ENCODE measurements at regions not wholly inside any gene's neighbourhood (a gene's known extent, or its start where the extent isn't known, plus 50 kb on each side); places are given as distances from the start of the nearest gene placed in this dataset.
"Not testable (repeated sequence)": the region's sequence is repeated elsewhere in the genome, so short reads cannot be mapped to it uniquely, and the experiment has no call there.

GRCh38 chr4:159706704-159707103 lies 603.8 kb downstream of the RAPGEF2 start:
- no peak for TF ChIP-seq CTCF (conservative IDR thresholded peaks at IDR 0.05; ENCODE audit: low read depth, low read length)
- no peak overlapping the region for H3K4me3 ChIP-seq (ENCODE audit: low read depth, low read length)
- DNase-seq (ENCODE audit: low read depth): no peak

GRCh38 chr4:159715180-159715579 lies 612.3 kb downstream of the RAPGEF2 start:
- not testable (repeated sequence) for DNase-seq (ENCODE audit: low read depth); H3K4me3 ChIP-seq (ENCODE audit: low read depth, low read length)

GRCh38 chr4:159719531-159719930 lies 616.7 kb downstream of the RAPGEF2 start:
- TF ChIP-seq CTCF (conservative IDR thresholded peaks at IDR 0.05; ENCODE audit: low read depth, low read length): no peak
- no peak overlapping the region for H3K4me3 ChIP-seq (ENCODE audit: low read depth, low read length)
- DNase-seq (ENCODE audit: low read depth): no peak

GRCh38 chr4:159722052-159722451 lies 619.2 kb downstream of the RAPGEF2 start:
- no peak for DNase-seq (ENCODE audit: low read depth)
- H3K4me3 ChIP-seq (ENCODE audit: low read depth, low read length): no peak overlapping the region
- no peak for TF ChIP-seq CTCF (conservative IDR thresholded peaks at IDR 0.05; ENCODE audit: low read depth, low read length)

GRCh38 chr4:159722918-159723317 lies 620.0 kb downstream of the RAPGEF2 start:
- H3K4me3 ChIP-seq (ENCODE audit: low read depth, low read length): no peak overlapping the region
- no peak for TF ChIP-seq CTCF (conservative IDR thresholded peaks at IDR 0.05; ENCODE audit: low read depth, low read length)
- no peak for DNase-seq (ENCODE audit: low read depth)

GRCh38 chr4:159723341-159724048 lies 620.6 kb downstream of the RAPGEF2 start:
- DNase-seq (ENCODE audit: low read depth): no peak
- no peak overlapping the region for H3K4me3 ChIP-seq (ENCODE audit: low read depth, low read length)
- no peak for TF ChIP-seq CTCF (conservative IDR thresholded peaks at IDR 0.05; ENCODE audit: low read depth, low read length)

GRCh38 chr4:159725571-159725970 lies 622.7 kb downstream of the RAPGEF2 start:
- H3K4me3 ChIP-seq (ENCODE audit: low read depth, low read length): no peak overlapping the region
- DNase-seq (ENCODE audit: low read depth): no peak
- no peak for TF ChIP-seq CTCF (conservative IDR thresholded peaks at IDR 0.05; ENCODE audit: low read depth, low read length)

Data from epithelial cell of proximal tubule (primary cell).